GM18861 (cell line): ENCODE measurements at regions not wholly inside any gene's neighbourhood (a gene's known extent, or its start where the extent isn't known, plus 50 kb on each side); places are given as distances from the start of the nearest gene placed in this dataset.
"Not testable (repeated sequence)": the region's sequence is repeated elsewhere in the genome, so short reads cannot be mapped to it uniquely, and the experiment has no call there.

Source experiments
- ATAC-seq: cut with Tn5 transposase; IDR thresholded peaks from one replicate; pipeline ENCODE4 v1.9.1; 2021; ENCODE audit not compliant: unreplicated experiment

DNA sequence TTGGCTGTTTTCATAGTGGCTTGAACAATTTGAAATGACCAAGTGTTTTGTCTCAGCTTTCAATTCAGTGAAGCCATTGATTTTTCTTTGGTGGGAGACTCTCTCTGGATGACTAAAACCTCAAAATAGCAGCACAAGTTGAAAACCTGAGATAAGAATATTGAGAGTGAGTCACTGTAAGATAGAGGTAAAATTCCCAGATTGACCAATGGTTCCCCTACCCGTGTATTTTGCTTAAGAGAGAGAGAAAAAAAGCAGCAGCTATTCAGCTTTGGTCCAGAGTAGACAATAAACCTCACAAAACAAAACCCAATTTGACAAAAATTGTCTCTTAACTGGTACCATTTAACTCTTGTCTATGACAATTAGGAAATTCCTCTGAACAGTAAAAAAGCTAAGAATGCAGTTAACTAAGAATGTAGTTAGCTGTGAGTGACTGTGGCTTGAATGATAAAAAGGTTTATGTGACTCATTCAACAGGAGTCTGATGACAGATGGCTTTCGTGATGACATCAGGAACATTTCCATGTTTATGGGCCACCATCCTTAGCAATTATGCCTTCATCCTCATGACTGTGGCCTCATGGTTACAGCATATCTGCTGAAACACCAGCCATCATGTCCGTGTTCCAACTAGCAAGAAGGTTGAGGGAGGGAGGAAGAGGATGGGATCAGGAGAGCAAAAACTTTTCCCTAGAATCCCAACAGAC lies 356.9 kb downstream of the NDFIP2 start:
- ATAC-seq: no peak

DNA sequence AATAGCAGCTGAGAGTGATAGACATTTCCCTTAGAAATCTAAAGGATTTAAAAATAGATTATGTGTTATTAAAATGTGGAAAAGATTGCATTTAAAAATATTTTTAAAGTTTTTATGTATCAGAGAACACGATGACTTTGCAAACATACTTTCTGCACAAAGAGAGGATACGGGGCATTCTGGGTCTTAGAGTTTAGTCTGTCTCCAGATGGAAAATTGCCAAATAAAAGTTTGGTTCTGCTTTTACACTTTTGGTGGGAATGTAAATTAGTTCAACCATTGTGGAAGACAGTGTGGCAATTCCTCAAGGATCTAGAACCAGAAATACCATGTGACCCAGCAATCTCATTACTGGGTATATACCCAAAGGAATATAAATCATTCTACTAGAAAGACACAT lies 355.2 kb downstream of the NDFIP2 start:
- ATAC-seq: not testable (repeated sequence)

DNA sequence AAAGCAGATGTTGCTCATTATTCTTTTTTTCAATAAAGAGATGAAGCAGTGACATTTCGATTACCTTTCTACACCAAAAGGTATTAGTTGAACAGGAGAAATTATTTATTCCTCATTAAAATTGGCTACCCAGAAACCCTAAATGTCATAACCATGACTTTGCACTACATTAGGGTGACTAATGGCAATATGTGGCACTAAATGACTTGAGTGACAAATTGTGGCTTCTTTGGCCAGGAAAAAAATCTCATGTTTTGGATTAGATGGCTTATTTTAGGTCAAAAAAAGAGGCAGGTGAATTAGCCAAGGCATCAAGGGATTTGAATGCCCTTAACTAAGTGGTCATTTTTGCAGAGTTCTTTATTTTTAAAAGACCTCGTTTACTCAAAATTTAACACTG lies 353.9 kb downstream of the NDFIP2 start:
- ATAC-seq: no peak

DNA sequence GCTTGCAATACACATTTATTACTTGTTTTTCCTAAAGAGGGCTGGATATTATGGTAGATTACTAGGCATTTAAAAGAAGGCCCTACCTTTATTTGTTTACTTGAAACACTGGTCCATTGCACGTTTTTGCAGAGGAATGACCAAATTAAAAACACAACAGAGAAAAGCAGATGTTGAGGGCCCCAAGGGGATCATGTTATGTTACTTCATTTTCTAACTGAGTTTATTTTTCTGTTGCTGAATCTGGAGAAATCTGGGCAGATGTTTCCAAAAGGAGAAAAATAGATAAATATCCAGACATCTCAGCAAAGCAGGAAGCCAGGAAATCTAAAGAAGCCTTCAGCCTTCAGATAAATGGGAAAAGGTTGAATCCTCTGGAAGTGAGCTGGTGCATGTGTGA lies 353.0 kb downstream of the NDFIP2 start:
- ATAC-seq: no peak

DNA sequence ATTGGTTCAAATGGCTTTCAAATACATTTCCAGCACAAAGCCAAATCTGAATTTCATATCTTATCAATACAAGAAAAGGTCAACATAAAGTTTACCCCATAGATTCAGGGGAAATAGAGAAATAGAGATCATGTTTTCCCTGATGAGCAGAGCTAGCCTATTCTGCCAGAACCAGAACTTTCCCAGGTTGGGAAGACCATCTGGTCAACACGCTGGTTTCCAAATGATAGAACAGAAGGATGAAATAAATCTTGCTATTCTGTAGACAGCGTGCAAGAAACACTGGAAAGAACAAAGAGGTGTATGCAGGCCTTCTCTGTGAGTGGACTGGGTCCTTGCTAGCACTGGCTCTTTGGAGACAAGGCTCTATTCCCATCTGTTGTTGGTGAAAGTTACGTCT lies 350.6 kb downstream of the NDFIP2 start:
- ATAC-seq: no peak

DNA sequence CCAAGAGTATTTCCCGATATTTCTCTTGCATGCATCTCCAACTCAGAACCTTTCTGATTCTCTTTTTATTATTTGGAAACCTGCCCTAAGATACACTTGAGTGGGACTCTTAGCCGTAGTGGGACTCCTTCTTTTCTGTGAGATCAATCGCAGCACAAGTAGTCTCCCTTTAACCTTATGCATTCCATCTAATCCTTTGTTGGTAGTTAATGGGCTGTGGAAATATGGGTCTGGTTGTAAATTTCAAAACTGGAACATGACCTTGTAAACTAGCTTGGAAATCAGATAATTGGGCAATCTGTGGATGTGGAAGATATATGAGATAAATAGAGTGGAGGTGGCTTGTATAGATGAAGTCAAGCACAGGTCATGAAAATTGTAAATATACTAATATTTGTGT lies 350.0 kb downstream of the NDFIP2 start:
- ATAC-seq: no peak

DNA sequence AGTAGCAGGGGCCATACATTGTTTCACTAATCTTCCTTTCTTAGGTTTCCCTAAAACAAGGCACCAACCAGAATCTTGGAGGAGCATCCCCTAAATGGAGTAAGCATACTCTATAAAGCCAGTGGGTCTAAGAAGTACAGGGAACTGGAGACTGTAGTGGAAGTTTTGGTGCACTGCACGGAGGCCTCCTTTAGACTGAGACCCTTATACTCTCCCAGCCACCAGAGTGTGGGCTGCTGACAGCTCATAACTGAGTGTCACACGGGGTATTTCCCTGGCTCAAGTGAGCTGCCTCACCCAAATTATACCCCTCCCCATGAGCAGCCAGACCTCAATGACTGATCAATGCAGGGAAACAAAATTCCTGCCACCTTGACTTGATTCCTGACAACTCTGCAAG lies 349.5 kb downstream of the NDFIP2 start:
- no peak for ATAC-seq

DNA sequence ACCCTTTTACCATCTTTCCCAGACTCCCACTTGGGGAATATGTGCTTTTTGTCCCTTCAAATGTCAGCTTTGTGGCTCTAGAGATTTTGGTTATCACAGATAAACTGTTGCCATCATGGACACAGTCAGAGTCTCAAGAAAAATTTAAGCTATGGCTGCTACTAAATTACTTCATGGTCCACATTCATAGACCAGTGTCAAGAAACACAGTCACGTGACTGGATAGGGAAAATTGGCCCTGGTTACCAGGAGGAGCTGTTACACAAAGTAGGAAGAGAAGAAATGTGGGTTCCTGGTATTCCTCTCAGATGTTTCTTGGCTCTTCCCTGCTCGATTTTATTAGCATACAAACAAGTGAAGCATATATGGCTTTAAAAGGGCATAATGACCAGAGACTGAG lies 348.9 kb downstream of the NDFIP2 start:
- ATAC-seq: no peak

DNA sequence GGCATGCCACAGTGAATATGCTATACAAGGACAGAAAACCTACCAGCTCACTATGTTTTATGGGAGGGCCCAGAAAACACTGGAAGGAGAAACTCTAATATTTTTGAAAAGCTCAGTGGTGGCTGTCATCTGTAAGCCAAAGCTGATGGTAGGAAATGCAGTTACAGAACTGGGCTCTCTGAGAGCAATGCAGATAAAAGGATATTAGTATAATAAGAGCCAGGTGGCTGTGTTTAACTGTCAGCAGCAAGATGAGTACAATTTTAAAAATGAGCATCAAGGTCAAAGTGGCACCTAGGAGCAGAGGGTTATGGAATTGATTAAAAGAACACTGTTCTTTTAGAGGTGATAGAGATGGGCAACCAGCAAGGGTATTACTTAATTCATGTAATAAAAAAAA lies 345.0 kb downstream of the NDFIP2 start:
- ATAC-seq: no peak

DNA sequence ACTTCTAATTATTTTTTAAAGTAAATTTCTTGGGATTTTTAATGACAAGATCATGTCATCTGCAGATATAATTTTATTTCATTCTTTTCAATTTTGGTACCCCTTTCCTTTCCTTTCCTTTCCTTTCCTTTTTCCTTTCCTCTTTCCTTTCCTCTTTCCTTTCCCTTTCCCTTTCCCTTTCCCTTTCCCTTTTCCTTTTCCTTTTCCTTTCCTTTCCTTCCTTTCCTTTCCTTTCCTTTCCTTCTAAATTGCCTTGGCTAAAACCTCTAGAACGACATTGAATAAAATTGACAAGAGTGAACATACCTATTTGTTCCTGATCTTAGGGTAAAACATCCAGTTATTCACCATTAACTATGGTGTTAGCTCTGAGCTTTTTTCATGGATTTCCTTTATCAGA lies 334.1 kb downstream of the NDFIP2 start:
- no peak for ATAC-seq

DNA sequence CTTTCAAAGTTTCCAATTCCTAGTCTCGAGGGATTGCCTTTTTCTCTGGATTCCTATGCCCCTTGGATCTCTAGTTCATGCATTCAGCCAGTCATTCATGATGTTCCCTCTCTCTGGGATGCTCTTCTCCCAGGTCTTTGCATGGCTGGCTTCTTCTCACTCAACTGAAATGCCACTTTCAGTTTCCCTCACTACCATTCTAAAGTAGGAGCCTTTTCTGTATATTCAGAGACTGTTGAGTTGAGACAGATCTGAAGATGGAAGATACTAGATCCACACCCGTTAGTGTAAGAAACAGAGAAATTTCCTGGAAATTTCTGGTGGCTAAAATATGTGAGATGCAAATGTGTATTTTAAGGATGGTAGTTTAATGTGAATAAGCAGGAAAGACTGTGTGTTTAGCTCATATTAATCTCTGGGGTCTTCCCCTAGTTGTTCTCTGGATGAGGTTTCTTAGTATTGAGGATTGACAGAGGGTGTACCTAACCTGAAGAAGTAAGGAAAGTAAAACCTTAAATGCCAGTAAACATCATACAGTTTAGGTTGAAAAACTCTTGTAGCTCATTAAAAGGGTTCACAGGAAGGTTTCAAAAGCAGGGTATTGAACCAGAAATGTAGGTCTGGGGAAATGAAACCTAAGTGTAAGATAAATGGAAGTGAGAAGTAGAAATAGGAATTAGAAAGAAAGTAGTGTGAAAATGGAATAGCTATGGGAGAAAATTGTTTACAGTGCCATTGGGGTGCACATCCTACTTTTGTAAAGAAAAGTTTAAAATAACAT lies 331.3 kb downstream of the NDFIP2 start:
- peak; percentile 77 for ATAC-seq

DNA sequence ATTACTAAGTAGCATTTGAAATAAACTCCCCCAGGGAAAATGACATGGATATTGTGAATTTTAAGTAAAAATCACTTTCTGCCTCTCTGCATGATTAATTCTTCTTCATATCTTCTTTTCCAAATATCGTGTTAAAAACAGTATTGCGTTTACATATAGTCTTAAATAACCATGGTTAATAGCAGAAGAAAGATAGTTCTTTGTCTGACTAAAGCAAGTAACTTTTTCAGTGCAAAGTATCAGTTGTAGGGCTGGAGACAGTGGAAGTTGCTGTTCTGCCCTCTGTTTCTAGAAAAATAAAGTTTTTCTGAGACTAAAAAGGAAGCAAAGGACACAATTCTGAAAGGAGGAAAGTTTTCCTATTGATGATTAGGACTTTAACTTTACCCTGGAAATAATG lies 330.2 kb downstream of the NDFIP2 start:
- ATAC-seq: no peak

DNA sequence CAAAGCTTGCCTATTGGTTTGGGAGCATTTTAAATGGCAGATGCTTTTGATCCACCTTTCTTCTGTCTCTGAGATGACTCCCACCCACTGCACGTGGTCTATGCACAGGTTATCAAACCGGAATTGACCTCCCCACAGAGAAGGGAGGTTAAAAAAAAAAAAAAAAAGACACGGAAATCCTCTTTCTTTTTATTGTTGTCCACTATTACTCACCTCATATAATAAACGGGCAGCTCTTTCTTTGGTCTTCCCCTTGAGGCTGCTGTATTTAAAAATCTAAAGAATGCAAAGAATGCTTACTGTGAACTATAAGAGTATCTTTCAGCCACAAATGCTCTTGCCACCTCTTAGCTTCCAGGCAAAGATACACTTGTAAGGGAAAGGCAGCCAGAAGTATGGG lies 329.7 kb downstream of the NDFIP2 start:
- ATAC-seq: no peak

DNA sequence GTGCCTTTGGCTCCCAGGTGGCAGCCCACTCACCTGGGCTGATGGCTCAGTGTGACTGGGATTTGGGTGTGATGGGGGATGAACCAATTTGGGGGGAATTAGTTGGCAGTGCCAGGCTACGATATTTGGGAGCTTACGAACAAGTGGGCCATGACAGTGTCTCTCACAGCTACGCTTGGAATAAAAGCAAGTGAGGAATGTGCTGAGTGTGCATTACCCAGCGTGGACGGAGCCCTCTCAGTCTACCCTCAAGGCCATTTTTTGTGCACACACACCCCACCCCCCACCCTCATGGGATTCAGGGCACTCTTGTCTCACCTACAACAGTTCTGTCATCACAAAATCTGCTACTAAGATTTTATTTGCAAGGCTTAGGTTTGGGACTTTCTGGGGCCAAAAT lies 329.1 kb downstream of the NDFIP2 start:
- ATAC-seq: no peak

DNA sequence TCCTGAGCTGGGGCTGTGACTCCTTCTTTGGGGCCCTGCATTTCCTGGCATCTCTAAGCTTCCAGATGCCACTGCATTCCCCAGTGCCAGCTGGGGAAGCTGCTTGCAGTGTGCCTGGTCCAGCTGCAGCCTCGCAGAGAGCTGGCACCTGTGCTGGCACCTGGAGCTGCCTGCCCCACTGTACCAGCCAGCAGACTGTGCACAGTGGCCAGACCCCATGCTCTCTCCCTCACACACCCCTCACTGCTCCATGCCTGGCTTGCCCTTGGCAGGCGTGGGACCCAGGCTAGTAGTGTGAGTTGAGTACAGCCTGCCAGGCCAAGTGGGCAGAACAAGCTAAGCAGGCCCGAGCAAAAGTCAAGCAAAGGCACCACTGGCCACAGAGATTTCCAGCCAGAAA lies 327.5 kb downstream of the NDFIP2 start:
- no peak for ATAC-seq

DNA sequence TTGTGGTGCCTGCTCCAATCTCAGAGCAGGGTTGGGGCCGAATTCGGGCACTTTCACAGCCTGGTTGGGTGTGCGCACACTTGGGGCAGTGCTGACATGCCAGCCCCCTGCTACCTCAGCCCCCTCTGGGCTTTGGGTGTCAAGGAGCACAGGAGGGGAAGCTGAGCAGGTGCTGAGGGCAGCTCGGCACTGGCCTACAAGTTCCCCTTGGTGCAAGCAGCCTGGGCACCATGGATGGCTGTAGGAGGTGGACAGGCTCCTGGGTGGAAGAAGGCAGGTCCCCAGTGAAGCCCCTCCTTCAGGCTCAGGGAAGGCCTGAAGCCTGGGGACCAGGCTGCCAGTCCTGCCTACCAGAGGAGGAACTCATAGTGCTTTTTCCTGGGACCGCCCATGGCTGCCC lies 326.6 kb downstream of the NDFIP2 start:
- no peak for ATAC-seq

DNA sequence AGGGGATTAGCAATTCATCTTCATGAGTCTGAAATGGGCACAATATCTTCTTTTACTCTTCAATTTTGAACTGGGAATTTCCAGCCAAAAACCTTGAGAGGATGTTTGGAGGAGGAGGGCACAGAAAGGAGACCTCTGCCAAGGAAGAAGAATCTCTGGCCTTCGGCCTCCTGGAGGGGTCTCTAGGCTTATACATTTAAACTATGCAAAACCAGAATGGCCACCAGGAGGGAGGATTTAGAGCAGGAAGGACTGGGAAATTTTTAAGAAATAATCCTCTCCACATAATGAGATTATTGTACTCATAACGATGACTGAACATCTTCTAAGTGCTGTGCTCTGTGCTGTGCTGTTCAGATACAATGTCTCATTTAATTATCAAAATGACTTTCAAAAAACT lies 325.9 kb downstream of the NDFIP2 start:
- ATAC-seq: no peak

DNA sequence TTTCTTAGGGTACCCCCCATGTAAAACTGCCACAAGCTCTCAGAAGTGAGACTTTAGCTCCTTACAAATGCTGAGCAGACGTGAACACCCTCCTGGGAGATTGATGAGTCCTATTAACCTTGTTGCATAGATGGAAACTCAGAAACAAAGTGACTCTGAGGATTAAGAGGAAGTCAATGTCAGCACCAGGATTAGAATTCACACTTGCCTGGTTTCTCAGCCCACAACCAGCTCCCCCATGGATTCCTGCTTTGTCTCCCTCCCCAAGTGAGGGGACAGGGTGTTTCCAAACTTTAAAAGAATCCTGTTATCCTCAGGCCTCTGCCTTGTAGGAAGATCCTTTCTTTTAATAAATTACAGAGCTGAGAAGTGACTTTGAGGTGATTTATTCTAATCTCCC lies 324.4 kb downstream of the NDFIP2 start:
- ATAC-seq: no peak

DNA sequence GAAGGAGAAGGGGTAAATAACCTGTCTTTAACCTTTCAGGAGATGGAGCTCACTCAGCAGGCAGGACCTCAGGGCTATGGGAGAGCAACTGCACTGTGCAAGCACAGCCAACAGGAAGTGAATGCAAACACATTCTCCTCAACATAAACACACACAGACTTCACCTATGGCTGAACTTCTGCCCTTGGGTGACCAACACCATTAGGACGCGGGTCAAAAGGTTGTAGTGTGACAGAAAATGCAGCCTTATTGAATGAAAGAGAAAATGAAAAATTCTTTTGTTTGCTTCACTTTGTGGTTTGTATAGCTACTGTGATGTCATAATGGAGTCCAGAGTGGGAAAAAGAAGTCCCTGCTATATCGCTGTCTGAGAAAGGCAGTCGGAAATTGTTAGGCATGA lies 323.0 kb downstream of the NDFIP2 start:
- peak; percentile 45 for ATAC-seq

DNA sequence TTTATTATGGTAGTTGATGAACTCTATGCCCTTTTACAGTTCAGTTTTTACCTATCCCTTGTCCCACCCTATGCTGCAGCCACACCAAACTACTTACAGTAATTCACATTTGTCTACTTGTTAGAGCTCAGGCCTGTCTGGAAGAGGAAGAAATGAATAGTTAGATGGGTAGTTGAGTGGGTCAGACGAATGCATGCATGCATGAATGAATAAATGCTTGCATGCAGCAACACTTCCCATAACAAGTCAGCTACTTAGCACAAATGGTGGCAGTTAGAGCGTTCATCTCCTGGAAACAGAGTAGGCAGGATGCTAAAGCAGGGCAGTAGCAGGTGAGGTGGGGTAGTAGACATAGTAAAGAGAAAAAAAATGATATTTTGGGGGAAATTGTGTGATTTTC lies 322.3 kb downstream of the NDFIP2 start:
- ATAC-seq: no peak

DNA sequence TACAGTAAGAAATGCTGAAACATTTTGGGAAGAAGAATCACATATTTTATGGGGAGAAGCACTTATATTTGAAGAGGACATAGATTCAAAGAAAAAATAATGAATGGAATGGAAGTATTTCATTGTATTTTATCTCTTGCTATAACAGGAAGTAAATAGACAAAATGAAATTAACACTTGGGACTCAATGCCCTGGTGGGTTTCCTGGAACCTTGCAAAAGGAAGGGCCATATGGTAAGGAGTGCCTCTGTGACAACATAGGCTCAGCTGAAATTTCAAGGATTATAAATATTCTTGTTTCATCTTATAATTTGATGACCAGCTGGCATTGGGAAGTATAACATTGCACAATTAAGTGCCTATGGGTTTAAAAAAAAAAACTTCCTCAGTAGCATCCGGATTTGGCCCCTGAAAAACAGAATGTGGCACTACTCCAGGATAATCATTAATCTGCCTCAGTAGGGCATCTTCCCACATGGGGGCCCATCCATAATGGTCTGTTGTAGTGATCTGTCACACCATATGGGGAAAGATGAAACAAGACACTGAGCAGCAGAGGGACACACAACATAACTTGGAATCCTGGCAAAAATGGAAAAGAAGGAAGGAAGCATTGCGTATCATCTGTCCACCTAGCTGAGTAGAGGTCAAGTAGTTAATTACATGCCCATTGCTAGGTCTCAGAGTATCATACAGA lies 321.6 kb downstream of the NDFIP2 start:
- no peak for ATAC-seq
